Esophagus muscularis mucosa (tissue), 4 donors: ENCODE measurements at regions not wholly inside any gene's neighbourhood (a gene's known extent, or its start where the extent isn't known, plus 50 kb on each side); places are given as distances from the start of the nearest gene placed in this dataset.

Experiments
- DNase-seq: peaks from one replicate; pipeline ENCODE4 v3.0.0-alpha.2; 2017; ENCODE audit errors: extremely low spot score
- H3K27ac ChIP-seq, 4 donors: fragments of 200-600 bp; sonication (generic); replicated peaks in 1 of 4; 1 replicate in 3 of 4; 2 replicates in 1 of 4; pipeline ENCODE4 v1.5.1; 2016 to 2019; ENCODE audit warnings: mild to moderate bottlenecking in 1 of 4
- H3K27me3 ChIP-seq, 4 donors: fragments of 200-600 bp; sonication (generic); one replicate each; pipeline versions ENCODE4 v1.5.1 to v1.6.0; 2016 to 2019
- H3K36me3 ChIP-seq, 4 donors: fragments of 200-600 bp; sonication (generic); one replicate each; pipeline ENCODE4 v1.5.1; 2016 to 2019
- H3K4me1 ChIP-seq, 4 donors: fragments of 200-600 bp; sonication (generic); one replicate each; pipeline ENCODE4 v1.5.1; 2016 to 2019
- H3K4me3 ChIP-seq, 4 donors: fragments of 200-600 bp; sonication (generic); 1 replicate in 2 of 4; 2 replicates in 2 of 4; pipeline ENCODE4 v1.5.1; 2016 to 2019; ENCODE audit warnings: mild to moderate bottlenecking in 4 of 4, moderate library complexity in 1 of 4
- H3K9me3 ChIP-seq, 4 donors: fragments of 200-600 bp; sonication (generic); 1 replicate in 3 of 4; 2 replicates in 1 of 4; pipeline ENCODE4 v1.5.1; 2016 to 2019
- CTCF ChIP-seq, 3 experiments: fragments of 200-600 bp in 2 of 3; fragments of 450-650 bp in 1 of 3; sonication (generic) in 2 of 3; IDR thresholded peaks; one replicate each; pipeline ENCODE4 v1.5.1; 2017 to 2019; ENCODE audit warnings: antibody characterized with exemption in 3 of 3, mild to moderate bottlenecking in 2 of 3, moderate library complexity in 1 of 3
- EP300 ChIP-seq: sonication (generic); formaldehyde crosslinking; IDR thresholded peaks from one replicate; pipeline ENCODE4 v1.6.1; 2017; ENCODE audit warnings: antibody characterized with exemption
- POLR2A ChIP-seq: fragments of 450-650 bp; IDR thresholded peaks from one replicate; pipeline ENCODE4 v1.6.1; 2017; ENCODE audit warnings: antibody characterized with exemption, moderate library complexity, mild to moderate bottlenecking, low read depth
- POLR2AphosphoS5 ChIP-seq, 2 donors: sonication (generic); formaldehyde crosslinking; IDR thresholded peaks; one replicate each; pipeline ENCODE4 v1.6.1; 2017; ENCODE audit warnings: antibody characterized with exemption in 2 of 2
- WGBS: methylation state at CpG from one replicate; pipeline ENCODE4 v1.1.5; 2018; 5-methylcytosine and 5-hydroxymethylcytosine counted together
- intact Hi-C: fragments of 100-400 bp; cut with DNase I; formaldehyde crosslinking; loops from one replicate; pipeline ENCODE4 v1.15.1; 2023

- Histone ChIP-seq H3K4me1 (peaks cover 17 to 22% (median 19%) of the 10 kb centered on the region in 4 donors), H3K9me3 (peaks cover 0 to 5% (median 2%) of the 10 kb centered on the region in 4 donors), H3K36me3 (no peaks in the 10 kb centered on the region), H3K27me3 (no peaks in the 10 kb centered on the region), H3K27ac (peak overlapping the region in 3 of 4 donors; percentile 28 to 56 (median 36)), H3K4me3 (no peak overlapping the region)
- no peak for DNase-seq
- intact Hi-C loops = no loop called here
- TF ChIP-seq POLR2AphosphoS5 (IDR thresholded peaks at IDR 0.05) (no peak), POLR2A (no peak), CTCF (IDR thresholded peaks at IDR 0.05) (no peak), EP300 (no peak)
- WGBS = 77% methylated on average over 2 of the region's 2 CpGs
Observed at GRCh38 chr3:194865615-194866014, 179.9 kb downstream of the FAM43A start.

- TF ChIP-seq POLR2A (no peak), POLR2AphosphoS5 (IDR thresholded peaks at IDR 0.05) (no peak), CTCF (IDR thresholded peaks at IDR 0.05) (no peak), EP300 (no peak)
- Histone ChIP-seq H3K36me3 (no peaks in the 10 kb centered on the region), H3K27me3 (no peaks in the 10 kb centered on the region), H3K27ac (no peak overlapping the region), H3K4me1 (peaks cover 24 to 28% (median 25%) of the 10 kb centered on the region in 4 donors), H3K9me3 (peaks cover 0 to 5% (median 2%) of the 10 kb centered on the region in 4 donors), H3K4me3 (no peak overlapping the region)
- DNase-seq = no peak
- intact Hi-C loops = no loop called here
- WGBS = 80% methylated on average over 4 of the region's 4 CpGs
Observed at GRCh38 chr3:194866236-194866635, 180.6 kb downstream of the FAM43A start.

GRCh38 chr3:194867270-194867983, 181.7 kb downstream of the FAM43A start:
- intact Hi-C loops = no loop called here
- Histone ChIP-seq H3K27ac (peak overlapping the region in 2 of 4 donors; percentile 16 to 53), H3K27me3 (no peaks in the 10 kb centered on the region), H3K4me3 (no peak overlapping the region), H3K9me3 (peaks cover 0 to 5% (median 2%) of the 10 kb centered on the region in 4 donors), H3K4me1 (peaks cover 36 to 40% (median 37%) of the 10 kb centered on the region in 4 donors), H3K36me3 (no peaks in the 10 kb centered on the region)
- TF ChIP-seq EP300 (no peak), POLR2A (no peak), POLR2AphosphoS5 (IDR thresholded peaks at IDR 0.05) (peak; percentile 16 to 38)
- no peak for DNase-seq
- 71% methylated on average over 13 of the region's 13 CpGs for WGBS

GRCh38 chr3:194868831-194869230, 183.1 kb downstream of the FAM43A start:
- Histone ChIP-seq H3K27me3 (no peaks in the 10 kb centered on the region), H3K4me1 (peaks cover 40 to 48% (median 44%) of the 10 kb centered on the region in 4 donors), H3K36me3 (no peaks in the 10 kb centered on the region), H3K27ac (no peak overlapping the region), H3K4me3 (no peak overlapping the region), H3K9me3 (peaks cover 0 to 5% (median 2%) of the 10 kb centered on the region in 4 donors)
- intact Hi-C loops = no loop called here
- 91% methylated on average over 11 of the region's 11 CpGs for WGBS
- no peak for DNase-seq
- TF ChIP-seq CTCF (IDR thresholded peaks at IDR 0.05) = no peak
- no peak for TF ChIP-seq POLR2A
- TF ChIP-seq EP300 = no peak
- TF ChIP-seq POLR2AphosphoS5 (IDR thresholded peaks at IDR 0.05) = no peak

DNA sequence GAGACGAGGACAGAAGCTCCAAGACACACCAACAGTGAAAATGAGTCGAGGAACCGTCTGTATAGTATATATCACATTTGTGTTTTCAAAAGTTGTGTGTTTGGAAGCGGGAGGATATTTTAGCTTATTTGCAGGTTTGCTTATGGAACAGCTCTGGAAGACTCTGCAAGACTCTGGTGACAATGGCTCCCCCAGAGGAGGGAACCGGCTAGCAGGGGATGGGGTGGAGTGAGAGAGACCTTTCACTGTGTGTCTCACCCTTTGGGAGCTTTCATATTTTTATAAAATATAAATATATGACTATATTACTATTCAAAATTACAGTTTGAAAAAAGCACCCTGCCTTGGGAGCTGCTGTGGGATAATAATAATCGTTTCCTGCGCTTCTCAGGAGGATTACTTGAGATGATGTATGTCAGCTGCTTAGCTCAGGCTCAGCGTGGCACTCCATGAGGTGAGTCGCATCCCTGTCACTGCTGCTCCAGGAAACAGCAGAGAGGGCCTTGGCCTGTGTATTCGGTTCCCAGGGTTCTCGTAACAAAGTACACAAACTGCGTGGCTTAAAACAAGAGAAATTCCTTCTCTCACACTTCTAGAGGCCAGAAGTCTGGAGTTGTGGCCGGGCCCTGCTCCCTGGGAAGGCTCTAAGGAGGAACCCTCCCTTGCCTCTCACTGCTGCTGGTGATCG, 183.9 kb downstream of the FAM43A start:
- 87% methylated on average over 10 of the region's 14 CpGs for WGBS
- Histone ChIP-seq H3K4me1 (peaks cover 38 to 43% (median 40%) of the 10 kb centered on the region in 4 donors), H3K27ac (no peak overlapping the region), H3K4me3 (no peak overlapping the region), H3K9me3 (peaks cover 0 to 5% (median 2%) of the 10 kb centered on the region in 4 donors), H3K36me3 (no peaks in the 10 kb centered on the region), H3K27me3 (no peaks in the 10 kb centered on the region)
- DNase-seq = no peak
- intact Hi-C loops = loop anchor here (5.0 kb wide), 1 partner anchor 182 kb away; the partner anchor contains the start of gene FAM43A
- TF ChIP-seq CTCF (IDR thresholded peaks at IDR 0.05) = no peak
- no peak for TF ChIP-seq POLR2AphosphoS5 (IDR thresholded peaks at IDR 0.05)
- TF ChIP-seq EP300 = no peak
- TF ChIP-seq POLR2A = no peak
